Liver (tissue), 7 donors: ENCODE measurements at regions not wholly inside any gene's neighbourhood (a gene's known extent, or its start where the extent isn't known, plus 50 kb on each side); places are given as distances from the start of the nearest gene placed in this dataset.

ENCODE experiments used
- DNase-seq: peaks from one replicate; pipeline ENCODE4 v3.0.0-alpha.2; 2017; ENCODE audit warnings: low spot score
- H3K27ac ChIP-seq, 2 donors: one replicate each; pipeline ENCODE4 v1.7.0; 2013; ENCODE audit warnings: inconsistent platforms in 2 of 2, low read length in 2 of 2, control low read depth in 1 of 2, low read depth in 1 of 2, mild to moderate bottlenecking in 1 of 2
- H3K27me3 ChIP-seq, 4 donors: one replicate each; pipeline versions ENCODE4 v1.6.1 to v1.7.0; 2013; ENCODE audit warnings: low read length in 3 of 4, inconsistent platforms in 1 of 4, mild to moderate bottlenecking in 1 of 4, moderate library complexity in 1 of 4; ENCODE audit not compliant: control insufficient read depth in 4 of 4, insufficient read depth in 4 of 4
- H3K36me3 ChIP-seq, 4 donors: one replicate each; pipeline versions ENCODE4 v1.6.1 to v1.7.0; 2013; ENCODE audit warnings: low read length in 3 of 4, mild to moderate bottlenecking in 3 of 4, low read depth in 1 of 4, moderate library complexity in 1 of 4; ENCODE audit not compliant: control insufficient read depth in 4 of 4, insufficient read depth in 3 of 4
- H3K4me1 ChIP-seq, 4 donors: one replicate each; pipeline versions ENCODE4 v1.6.1 to v1.7.0; 2013; ENCODE audit warnings: low read length in 3 of 4, mild to moderate bottlenecking in 3 of 4, moderate library complexity in 1 of 4; ENCODE audit not compliant: control insufficient read depth in 4 of 4, insufficient read depth in 4 of 4
- H3K4me3 ChIP-seq, 3 donors: one replicate each; pipeline versions ENCODE4 v1.6.1 to v1.7.0; 2013; ENCODE audit warnings: low read length in 3 of 3, control low read depth in 1 of 3, low read depth in 1 of 3, mild to moderate bottlenecking in 1 of 3
- H3K9ac ChIP-seq, 2 donors: one replicate each; pipeline ENCODE4 v1.7.0; 2013; ENCODE audit warnings: low read length in 2 of 2, mild to moderate bottlenecking in 2 of 2, moderate library complexity in 2 of 2, control low read depth in 1 of 2, low read depth in 1 of 2
- H3K9me3 ChIP-seq, 4 donors: one replicate each; pipeline versions ENCODE4 v1.6.1 to v1.7.0; 2013; ENCODE audit warnings: low read length in 3 of 4; ENCODE audit not compliant: control insufficient read depth in 4 of 4
- ATF3 ChIP-seq: IDR thresholded peaks from 2 replicates; pipeline ENCODE4 v1.6.1; 2016; ENCODE audit warnings: antibody characterized with exemption
- EGR1 ChIP-seq, 2 donors: IDR thresholded peaks; 2 replicates each; pipeline ENCODE4 v1.6.1; 2016 to 2018; ENCODE audit warnings: antibody characterized with exemption in 2 of 2, low read depth in 2 of 2
- FOXA1 ChIP-seq: IDR thresholded peaks from 2 replicates; pipeline ENCODE4 v1.6.1; 2016; ENCODE audit warnings: antibody characterized with exemption
- FOXA2 ChIP-seq: IDR thresholded peaks from 2 replicates; pipeline ENCODE4 v1.6.1; 2016; ENCODE audit warnings: antibody characterized with exemption
- GABPA ChIP-seq, 2 donors: IDR thresholded peaks in 1 of 2; conservative IDR thresholded peaks in 1 of 2; 2 replicates each; pipeline ENCODE4 v1.6.1; 2016; ENCODE audit warnings: antibody characterized with exemption in 2 of 2, mild to moderate bottlenecking in 1 of 2, moderate library complexity in 1 of 2
- HNF4A ChIP-seq, 2 donors: conservative IDR thresholded peaks; 2 replicates each; pipeline ENCODE4 v1.6.1; 2016; ENCODE audit warnings: antibody characterized with exemption in 2 of 2, mild to moderate bottlenecking in 2 of 2
- HNF4G ChIP-seq: IDR thresholded peaks from 2 replicates; pipeline ENCODE4 v1.6.1; 2016; ENCODE audit warnings: antibody characterized with exemption
- MAX ChIP-seq: IDR thresholded peaks from 2 replicates; pipeline ENCODE4 v1.6.1; 2016; ENCODE audit warnings: antibody characterized with exemption
- NR2F2 ChIP-seq: IDR thresholded peaks from 2 replicates; pipeline ENCODE4 v1.6.1; 2016; ENCODE audit warnings: antibody characterized with exemption
- RAD21 ChIP-seq, 2 donors: IDR thresholded peaks; 2 replicates each; pipeline ENCODE4 v1.6.1; 2016; ENCODE audit warnings: antibody characterized with exemption in 2 of 2, mild to moderate bottlenecking in 2 of 2
- REST ChIP-seq: IDR thresholded peaks from 2 replicates; pipeline ENCODE4 v1.6.1; 2016; ENCODE audit warnings: antibody characterized with exemption, mild to moderate bottlenecking
- SP1 ChIP-seq: IDR thresholded peaks from 2 replicates; pipeline ENCODE4 v1.6.1; 2018; ENCODE audit warnings: antibody characterized with exemption, mild to moderate bottlenecking
- TAF1 ChIP-seq: conservative IDR thresholded peaks from 2 replicates; pipeline ENCODE4 v1.6.1; 2016; ENCODE audit warnings: antibody characterized with exemption, mild to moderate bottlenecking
- YY1 ChIP-seq: IDR thresholded peaks from 2 replicates; pipeline ENCODE4 v1.6.1; 2016; ENCODE audit warnings: antibody characterized with exemption, mild to moderate bottlenecking
- ZBTB33 ChIP-seq: IDR thresholded peaks from 2 replicates; pipeline ENCODE4 v1.6.1; 2016; ENCODE audit warnings: antibody characterized with exemption
- WGBS: extraction: QIAGEN DNeasy Blood & Tissue Kit; methylation state at CpG from one replicate; pipeline ENCODE4 v1.1.7; 2013; 5-methylcytosine and 5-hydroxymethylcytosine counted together
- donor health status: healthy.
- donor health status: healthy.
- donor health status: healthy.
- donor health status: healthy.

GRCh38 chr2:180618570-180618969, 361.8 kb upstream of the UBE2E3 start:
- H3K27ac ChIP-seq, result no peak overlapping the region
- TF ChIP-seq MAX, result no peak
- TF ChIP-seq ATF3, result no peak
- TF ChIP-seq FOXA2, result no peak
- no peak for TF ChIP-seq SP1
- no peaks in the 10 kb centered on the region for H3K9me3 ChIP-seq
- no peak overlapping the region for H3K9ac ChIP-seq
- H3K27me3 ChIP-seq, result no peaks in the 10 kb centered on the region
- no peaks in the 10 kb centered on the region for H3K4me1 ChIP-seq
- no peak for DNase-seq
- WGBS, result 88% methylated on average over 5 of the region's 5 CpGs
- H3K4me3 ChIP-seq, result no peak overlapping the region
- H3K36me3 ChIP-seq, result no peaks in the 10 kb centered on the region

GRCh38 chr2:180614776-180615175, 365.6 kb upstream of the UBE2E3 start:
- TF ChIP-seq EGR1 (IDR thresholded peaks at IDR 0.05; ENCODE audit: low read depth in 2 of 2), result no peak
- H3K9me3 ChIP-seq, result no peaks in the 10 kb centered on the region
- WGBS, result 78% methylated on average over 2 of the region's 2 CpGs
- DNase-seq, result no peak
- H3K36me3 ChIP-seq, result no peaks in the 10 kb centered on the region
- H3K4me1 ChIP-seq, result no peaks in the 10 kb centered on the region
- no peak overlapping the region for H3K4me3 ChIP-seq
- H3K9ac ChIP-seq, result no peak overlapping the region
- H3K27ac ChIP-seq, result no peak overlapping the region
- no peaks in the 10 kb centered on the region for H3K27me3 ChIP-seq

- no peak for DNase-seq
- Histone ChIP-seq H3K9ac (no peak overlapping the region), H3K9me3 (no peaks in the 10 kb centered on the region), H3K4me3 (no peak overlapping the region), H3K27ac (no peak overlapping the region), H3K27me3 (no peaks in the 10 kb centered on the region), H3K36me3 (no peaks in the 10 kb centered on the region), H3K4me1 (no peaks in the 10 kb centered on the region)
- 85% methylated on average over 3 of the region's 3 CpGs for WGBS
- no peak for TF ChIP-seq EGR1 (IDR thresholded peaks at IDR 0.05; ENCODE audit: low read depth in 2 of 2)
- no peak for TF ChIP-seq RAD21 (IDR thresholded peaks at IDR 0.05)
- no peak for TF ChIP-seq NR2F2
- TF ChIP-seq REST, result no peak
- TF ChIP-seq FOXA1, result no peak
- TF ChIP-seq GABPA (IDR thresholded peaks at IDR 0.05 in 1 of 2, conservative IDR thresholded peaks at IDR 0.05 in 1 of 2), result no peak
- TF ChIP-seq ZBTB33, result no peak
- TF ChIP-seq ATF3, result no peak
- TF ChIP-seq TAF1, result no peak
- TF ChIP-seq YY1, result no peak
- TF ChIP-seq SP1, result no peak
- no peak for TF ChIP-seq HNF4G
- TF ChIP-seq HNF4A (conservative IDR thresholded peaks at IDR 0.05), result no peak
Observed at GRCh38 chr2:180609626-180610340, 370.6 kb upstream of the UBE2E3 start.
